Activated T-cell treated with anti-CD3 and anti-CD28 coated beads, Interleukin-2, amount 50 U/mL, for 24 hours (primary cell): ENCODE measurements at regions not wholly inside any gene's neighbourhood (a gene's known extent, or its start where the extent isn't known, plus 50 kb on each side); places are given as distances from the start of the nearest gene placed in this dataset.

Experiments
- DNase-seq: peaks from one replicate; pipeline ENCODE4 v3.0.0-alpha.2; 2020
- H3K27ac Mint-ChIP-seq: 2 replicates; pipeline ENCODE4 v1.8.0; 2020; ENCODE audit warnings: mild to moderate bottlenecking, mixed read lengths
- H3K27me3 Mint-ChIP-seq: 2 replicates; pipeline ENCODE4 v1.8.0; 2020; ENCODE audit warnings: mixed read lengths
- H3K36me3 Mint-ChIP-seq: 2 replicates; pipeline ENCODE4 v1.8.0; 2020; ENCODE audit warnings: low read depth, mixed read lengths
- H3K4me1 Mint-ChIP-seq: 2 replicates; pipeline ENCODE4 v1.8.0; 2020; ENCODE audit warnings: low read depth, mixed read lengths
- H3K4me3 Mint-ChIP-seq: 2 replicates; pipeline ENCODE4 v1.8.0; 2020; ENCODE audit warnings: mild to moderate bottlenecking, moderate library complexity, mixed read lengths
- H3K9me3 Mint-ChIP-seq: 2 replicates; pipeline ENCODE4 v1.8.0; 2020; ENCODE audit warnings: mixed read lengths

- DNase-seq = no peak
- Mint-ChIP-seq H3K27ac (no peak overlapping the region), H3K27me3 (peaks cover 75% of the 10 kb centered on the region), H3K4me3 (no peak overlapping the region), H3K4me1 (no peaks in the 10 kb centered on the region), H3K9me3 (no peaks in the 10 kb centered on the region), H3K36me3 (no peaks in the 10 kb centered on the region)
Observed at GRCh38 chr9:36750630-36751029, 177.9 kb downstream of the MELK start.

- peaks cover 70% of the 10 kb centered on the region for H3K27me3 Mint-ChIP-seq
- H3K9me3 Mint-ChIP-seq = no peaks in the 10 kb centered on the region
- H3K4me1 Mint-ChIP-seq = no peaks in the 10 kb centered on the region
- no peaks in the 10 kb centered on the region for H3K36me3 Mint-ChIP-seq
- DNase-seq = no peak
- H3K4me3 Mint-ChIP-seq = no peak overlapping the region
- H3K27ac Mint-ChIP-seq = no peak overlapping the region
Observed at GRCh38 chr9:36755019-36755418, 182.3 kb downstream of the MELK start.

GRCh38 chr9:36759141-36759540, 186.4 kb downstream of the MELK start:
- no peak for DNase-seq
- no peak overlapping the region for H3K27ac Mint-ChIP-seq
- no peak overlapping the region for H3K4me3 Mint-ChIP-seq
- H3K27me3 Mint-ChIP-seq = peaks cover 56% of the 10 kb centered on the region
- no peaks in the 10 kb centered on the region for H3K36me3 Mint-ChIP-seq
- H3K4me1 Mint-ChIP-seq = no peaks in the 10 kb centered on the region
- H3K9me3 Mint-ChIP-seq = no peaks in the 10 kb centered on the region

GRCh38 chr9:36759976-36760375, 187.3 kb downstream of the MELK start:
- H3K27me3 Mint-ChIP-seq = peaks cover 49% of the 10 kb centered on the region
- H3K9me3 Mint-ChIP-seq = no peaks in the 10 kb centered on the region
- H3K36me3 Mint-ChIP-seq = no peaks in the 10 kb centered on the region
- no peaks in the 10 kb centered on the region for H3K4me1 Mint-ChIP-seq
- no peak overlapping the region for H3K4me3 Mint-ChIP-seq
- no peak overlapping the region for H3K27ac Mint-ChIP-seq
- no peak for DNase-seq

- H3K36me3 Mint-ChIP-seq = no peaks in the 10 kb centered on the region
- peaks cover 42% of the 10 kb centered on the region for H3K27me3 Mint-ChIP-seq
- H3K4me3 Mint-ChIP-seq = no peak overlapping the region
- H3K4me1 Mint-ChIP-seq = no peaks in the 10 kb centered on the region
- H3K9me3 Mint-ChIP-seq = no peaks in the 10 kb centered on the region
- DNase-seq = no peak
- H3K27ac Mint-ChIP-seq = no peak overlapping the region
Observed at GRCh38 chr9:36760667-36761420, 188.1 kb downstream of the MELK start.

GRCh38 chr9:36762958-36763357, 190.3 kb downstream of the MELK start:
- Mint-ChIP-seq H3K36me3 (no peaks in the 10 kb centered on the region), H3K27me3 (peaks cover 32% of the 10 kb centered on the region), H3K9me3 (no peaks in the 10 kb centered on the region), H3K4me3 (no peak overlapping the region), H3K4me1 (no peaks in the 10 kb centered on the region), H3K27ac (no peak overlapping the region)
- DNase-seq = no peak

- Mint-ChIP-seq H3K36me3 (no peaks in the 10 kb centered on the region), H3K4me3 (no peak overlapping the region), H3K27ac (no peak overlapping the region), H3K27me3 (peaks cover 27% of the 10 kb centered on the region), H3K9me3 (no peaks in the 10 kb centered on the region), H3K4me1 (no peaks in the 10 kb centered on the region)
- no peak for DNase-seq
Observed at GRCh38 chr9:36763778-36764177, 191.1 kb downstream of the MELK start.

- Mint-ChIP-seq H3K36me3 (no peaks in the 10 kb centered on the region), H3K27me3 (peaks cover 23% of the 10 kb centered on the region), H3K4me3 (no peak overlapping the region), H3K9me3 (no peaks in the 10 kb centered on the region), H3K4me1 (no peaks in the 10 kb centered on the region), H3K27ac (no peak overlapping the region)
- DNase-seq = no peak
Observed at GRCh38 chr9:36764364-36765076, 191.8 kb downstream of the MELK start.

- Mint-ChIP-seq H3K36me3 (no peaks in the 10 kb centered on the region), H3K4me1 (no peaks in the 10 kb centered on the region), H3K27ac (no peak overlapping the region), H3K4me3 (no peak overlapping the region), H3K9me3 (no peaks in the 10 kb centered on the region), H3K27me3 (peaks cover 17% of the 10 kb centered on the region)
- DNase-seq = peak; percentile 34
Observed at GRCh38 chr9:36765077-36765390, 192.3 kb downstream of the MELK start.

GRCh38 chr9:36765468-36766341, 193.0 kb downstream of the MELK start:
- H3K27ac Mint-ChIP-seq = peak overlapping the region; percentile 27
- no peaks in the 10 kb centered on the region for H3K9me3 Mint-ChIP-seq
- H3K27me3 Mint-ChIP-seq = peaks cover 11% of the 10 kb centered on the region

GRCh38 chr9:36768677-36769076, 196.0 kb downstream of the MELK start:
- Mint-ChIP-seq H3K4me1 (no peaks in the 10 kb centered on the region), H3K27me3 (peaks cover 17% of the 10 kb centered on the region), H3K36me3 (no peaks in the 10 kb centered on the region)

More at GRCh38 chr9:36765468-36766341, 193.0 kb downstream of the MELK start:
- Mint-ChIP-seq H3K4me3 (no peak overlapping the region), H3K4me1 (no peaks in the 10 kb centered on the region), H3K36me3 (no peaks in the 10 kb centered on the region)
- DNase-seq = peak; percentile 94

GRCh38 chr9:36770025-36770424, 197.3 kb downstream of the MELK start:
- Mint-ChIP-seq H3K27me3 (peaks cover 21% of the 10 kb centered on the region), H3K36me3 (no peaks in the 10 kb centered on the region), H3K4me3 (no peak overlapping the region), H3K9me3 (peaks cover 2% of the 10 kb centered on the region), H3K27ac (no peak overlapping the region), H3K4me1 (no peaks in the 10 kb centered on the region)
- no peak for DNase-seq

More at GRCh38 chr9:36768677-36769076, 196.0 kb downstream of the MELK start:
- H3K27ac Mint-ChIP-seq = no peak overlapping the region
- no peak for DNase-seq
- no peak overlapping the region for H3K4me3 Mint-ChIP-seq
- H3K9me3 Mint-ChIP-seq = no peaks in the 10 kb centered on the region

- H3K27ac Mint-ChIP-seq = no peak overlapping the region
- H3K4me3 Mint-ChIP-seq = no peak overlapping the region
- peaks cover 34% of the 10 kb centered on the region for H3K27me3 Mint-ChIP-seq
- no peaks in the 10 kb centered on the region for H3K36me3 Mint-ChIP-seq
- no peak for DNase-seq
- H3K4me1 Mint-ChIP-seq = no peaks in the 10 kb centered on the region
- peaks cover 2% of the 10 kb centered on the region for H3K9me3 Mint-ChIP-seq
Observed at GRCh38 chr9:36772449-36773403, 200.0 kb downstream of the MELK start.

GRCh38 chr9:36778682-36779081, 206.0 kb downstream of the MELK start:
- H3K4me3 Mint-ChIP-seq = no peak overlapping the region
- peaks cover 54% of the 10 kb centered on the region for H3K27me3 Mint-ChIP-seq
- no peaks in the 10 kb centered on the region for H3K4me1 Mint-ChIP-seq
- H3K36me3 Mint-ChIP-seq = no peaks in the 10 kb centered on the region
- peaks cover 2% of the 10 kb centered on the region for H3K9me3 Mint-ChIP-seq
- no peak for DNase-seq
- H3K27ac Mint-ChIP-seq = no peak overlapping the region
